K562 (cell line): ENCODE measurements at regions not wholly inside any gene's neighbourhood (a gene's known extent, or its start where the extent isn't known, plus 50 kb on each side); places are given as distances from the start of the nearest gene placed in this dataset.

Source experiments
- ATAC-seq: fragments of 200-7000 bp; cut with Tn5 transposase; 3 replicates; pipeline ENCODE4 v1.9.1; 2020; ENCODE audit warnings: moderate library complexity
- BruUV-seq: library from RNA; stranded (reverse); fragments of 400-500 nt; replicated peaks from 2 replicates; lab custom pipeline; 2021; lab: Mats Ljungman, UMichigan
- CTCF ChIA-PET: fragments of 300-600 bp; formaldehyde crosslinking; extraction: SDS; loops from one replicate; lab custom pipeline; 2021; ENCODE audit warnings: low intra/inter-chr PET ratio; lab: Yijun Ruan, JAX
- POLR2A ChIA-PET: fragments of 300-600, 350-650 bp; sonication (Branson Sonifier 250); formaldehyde crosslinking; extraction: SDS; loops from one replicate; lab custom pipeline; 2021; ENCODE audit warnings: antibody characterized with exemption, inconsistent platforms; lab: Yijun Ruan, JAX
- DNase-seq, 4 experiments: peaks; one replicate each; pipeline versions ENCODE4 v3.0.0 to v3.0.0-alpha.2; 2011 to 2018; ENCODE audit warnings: low spot score in 3 of 4, mixed read lengths in 3 of 4; ENCODE audit errors: extremely low read depth in 1 of 4
- FAIRE-seq: peaks from 2 replicates; lab custom pipeline; 2011; peaks lifted over from hg19 to GRCh38; lab: Jason Lieb, UNC
- H2AFZ ChIP-seq: 2 replicates; pipeline ENCODE4 v1.6.0; 2011; ENCODE audit warnings: low read depth, low read length, control low read depth, inconsistent platforms
- H3K27ac ChIP-seq: fragments of 200-600 bp; 3 replicates; pipeline ENCODE4 v1.8.0; 2011; ENCODE audit warnings: low read depth, mild to moderate bottlenecking, control low read depth, inconsistent platforms, low read length, moderate library complexity, mixed read lengths; ENCODE audit errors: extremely low read depth
- H3K27me3 ChIP-seq, 2 experiments: fragments of 300-600 bp in 1 of 2; 2 replicates in 1 of 2; 3 replicates in 1 of 2; pipeline versions ENCODE4 v1.6.0 to v1.8.0; 2011; ENCODE audit warnings: inconsistent platforms in 2 of 2, low read length in 2 of 2, mild to moderate bottlenecking in 1 of 2, mixed read lengths in 1 of 2, moderate library complexity in 1 of 2; ENCODE audit not compliant: control insufficient read depth in 2 of 2, insufficient read depth in 2 of 2
- H3K36me3 ChIP-seq: fragments of 300-600 bp; 3 replicates; pipeline ENCODE4 v1.8.0; 2011; ENCODE audit warnings: mild to moderate bottlenecking, low read length, inconsistent platforms; ENCODE audit not compliant: control insufficient read depth, insufficient read depth
- H3K4me1 ChIP-seq, 2 experiments: fragments of 200-600 bp in 1 of 2; replicated peaks in 1 of 2; 2 replicates in 1 of 2; 3 replicates in 1 of 2; pipeline versions ENCODE4 v1.5.1 to v1.8.0; 2011; ENCODE audit warnings: inconsistent platforms in 2 of 2, low read length in 2 of 2, mild to moderate bottlenecking in 1 of 2, mixed read lengths in 1 of 2, moderate library complexity in 1 of 2; ENCODE audit not compliant: control insufficient read depth in 2 of 2, insufficient read depth in 2 of 2
- H3K4me2 ChIP-seq: 2 replicates; pipeline ENCODE4 v1.6.1; 2011; ENCODE audit warnings: low read length, control low read depth, inconsistent platforms, mixed read lengths; ENCODE audit not compliant: insufficient read depth
- H3K4me3 ChIP-seq: fragments of 200-600 bp; sonication (generic), shearing (Covaris generic); 2 replicates; pipeline ENCODE4 v1.5.1; 2016; ENCODE audit warnings: control low read depth, inconsistent platforms
- H3K79me2 ChIP-seq: fragments of 200-600 bp; 3 replicates; pipeline ENCODE4 v1.8.0; 2011; ENCODE audit warnings: low read length, inconsistent platforms; ENCODE audit not compliant: control insufficient read depth, insufficient read depth
- H3K9ac ChIP-seq, 2 experiments: 2 replicates each; pipeline versions ENCODE4 v1.6.0 to v1.6.1; 2011; ENCODE audit warnings: low read depth in 2 of 2, low read length in 2 of 2, control low read depth in 1 of 2, inconsistent platforms in 1 of 2, mild to moderate bottlenecking in 1 of 2, mixed read lengths in 1 of 2; ENCODE audit not compliant: insufficient read depth in 1 of 2
- H3K9me1 ChIP-seq: one replicate; pipeline ENCODE4 v1.6.0; 2011; ENCODE audit warnings: inconsistent platforms, mild to moderate bottlenecking, low read length, moderate library complexity; ENCODE audit not compliant: control insufficient read depth, insufficient read depth
- H3K9me3 ChIP-seq: replicated peaks from 2 replicates; pipeline ENCODE4 v1.5.1; 2011; ENCODE audit warnings: low read depth, low read length, inconsistent platforms; ENCODE audit not compliant: control insufficient read depth, insufficient read depth
- H4K20me1 ChIP-seq: replicated peaks from 2 replicates; pipeline ENCODE4 v1.6.1; 2011; ENCODE audit warnings: low read length, inconsistent platforms, mixed read lengths; ENCODE audit not compliant: control insufficient read depth, insufficient read depth
- NFE2 ChIP-seq: IDR thresholded peaks from 2 replicates; pipeline ENCODE4 v1.6.1; 2014; ENCODE audit warnings: antibody characterized with exemption, low read depth
- PRMT5 ChIP-seq: sonication (generic); formaldehyde crosslinking; IDR thresholded peaks from 2 replicates; pipeline ENCODE4 v1.5.0; 2020; ENCODE audit warnings: missing genetic modification reagents
- RFX7 ChIP-seq: fragments of 250-450 bp; sonication (Bioruptor Pico); IDR thresholded peaks from 2 replicates; pipeline ENCODE4 v1.5.1; 2021; ENCODE audit warnings: mild to moderate bottlenecking
- WGBS: fragments of 100-300 bp; shearing (Covaris generic); methylation state at CpG from one replicate; pipeline ENCODE4 v1.1.6; 2016; ENCODE audit warnings: low coverage, mixed read lengths; ENCODE audit not compliant: insufficient coverage; ENCODE audit errors: missing lambda C conversion rate; 5-methylcytosine and 5-hydroxymethylcytosine counted together
- in situ Hi-C: fragments of 300-500 bp; cut with MboI; formaldehyde crosslinking; loops from 4 replicates; pipeline ENCODE4 v1.15.0; 2018; ENCODE audit warnings: inconsistent platforms, mixed read lengths
- intact Hi-C: fragments of 100-400 bp; cut with micrococcal nuclease; formaldehyde crosslinking; loops from 2 replicates; pipeline ENCODE4 v1.14.2; 2022
- TF ChIP-seq, protein P1 (sequence below), 3 experiments: fragments of 200-800 bp in 1 of 3; sonication (Bioruptor generic) in 1 of 3; sonication (generic) in 1 of 3; formaldehyde crosslinking in 1 of 3; IDR thresholded peaks; 2 replicates each; pipeline versions ENCODE4 v1.6.1 to v1.8.0; 2016 to 2022; ENCODE audit warnings: mild to moderate bottlenecking in 2 of 3, missing compliant biosample characterization in 2 of 3, missing genetic modification characterization in 2 of 3, missing genetic modification reagents in 1 of 3
- TF ChIP-seq, protein P2 (sequence below), 2 experiments: fragments of 450-650 bp; IDR thresholded peaks; 2 replicates each; pipeline ENCODE4 v1.6.1; 2016

DNA sequence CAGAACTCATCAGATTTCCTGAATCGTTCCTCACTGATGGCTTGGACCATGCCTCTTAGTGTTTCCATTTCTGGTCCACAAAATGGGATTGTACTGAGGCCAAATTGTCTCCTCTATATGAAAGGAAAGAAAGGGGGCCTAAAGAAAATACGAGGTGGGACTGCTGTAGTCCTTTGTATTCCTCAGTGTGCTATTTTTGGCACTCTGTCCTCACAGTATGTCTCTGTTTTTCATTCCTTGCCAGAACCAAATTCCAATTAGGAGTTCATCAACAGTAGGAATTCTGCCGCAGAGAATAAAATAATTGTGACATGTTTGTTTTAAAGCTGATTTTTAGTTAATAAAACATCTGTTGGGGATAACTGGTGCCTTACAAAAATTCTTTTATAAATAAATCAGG, 515.7 kb downstream of the SMARCA1 start (continued):
- TF ChIP-seq, protein P1, sequence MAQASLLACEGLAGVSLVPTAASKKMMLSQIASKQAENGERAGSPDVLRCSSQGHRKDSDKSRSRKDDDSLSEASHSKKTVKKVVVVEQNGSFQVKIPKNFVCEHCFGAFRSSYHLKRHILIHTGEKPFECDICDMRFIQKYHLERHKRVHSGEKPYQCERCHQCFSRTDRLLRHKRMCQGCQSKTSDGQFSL (CRISPR knock-in tag; IDR thresholded peaks at IDR 0.05), result no peak
- TF ChIP-seq, protein P1 (tag; IDR thresholded peaks at IDR 0.05), result no peak
- TF ChIP-seq, all 486 proteins: peak for 0

GRCh38 chrX:129006491-129006890, 516.8 kb downstream of the SMARCA1 start:
- no peak for FAIRE-seq
- ChIA-PET POLR2A (no interaction called here), CTCF (no interaction called here)
- no TSS peak for BruUV-seq
- Histone ChIP-seq H3K27ac (no peak overlapping the region), H3K36me3 (no peaks in the 10 kb centered on the region), H3K27me3 (no peaks in the 10 kb centered on the region), H3K79me2 (no peaks in the 10 kb centered on the region), H2AFZ (no peak overlapping the region), H3K4me1 (no peaks in the 10 kb centered on the region), H4K20me1 (no peaks in the 10 kb centered on the region), H3K4me3 (no peak overlapping the region), H3K9me1 (no peaks in the 10 kb centered on the region), H3K4me2 (no peak overlapping the region), H3K9me3 (no peaks in the 10 kb centered on the region), H3K9ac (no peak overlapping the region)
- TF ChIP-seq PRMT5 (no peak), RFX7 (no peak), NFE2 (no peak)
- TF ChIP-seq, protein P2, sequence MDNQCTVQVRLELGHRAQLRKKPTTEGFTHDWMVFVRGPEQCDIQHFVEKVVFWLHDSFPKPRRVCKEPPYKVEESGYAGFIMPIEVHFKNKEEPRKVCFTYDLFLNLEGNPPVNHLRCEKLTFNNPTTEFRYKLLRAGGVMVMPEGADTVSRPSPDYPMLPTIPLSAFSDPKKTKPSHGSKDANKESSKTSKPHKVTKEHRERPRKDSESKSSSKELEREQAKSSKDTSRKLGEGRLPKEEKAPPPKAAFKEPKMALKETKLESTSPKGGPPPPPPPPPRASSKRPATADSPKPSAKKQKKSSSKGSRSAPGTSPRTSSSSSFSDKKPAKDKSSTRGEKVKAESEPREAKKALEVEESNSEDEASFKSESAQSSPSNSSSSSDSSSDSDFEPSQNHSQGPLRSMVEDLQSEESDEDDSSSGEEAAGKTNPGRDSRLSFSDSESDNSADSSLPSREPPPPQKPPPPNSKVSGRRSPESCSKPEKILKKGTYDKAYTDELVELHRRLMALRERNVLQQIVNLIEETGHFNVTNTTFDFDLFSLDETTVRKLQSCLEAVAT (IDR thresholded peaks at IDR 0.05), result no peak
- in situ Hi-C loops, result no loop called here
- ATAC-seq, result no peak
- no peak for DNase-seq
- intact Hi-C loops, result no loop called here
- 3% methylated on average over 5 of the region's 5 CpGs for WGBS
